GM23338 (cell line): ENCODE measurements at regions not wholly inside any gene's neighbourhood (a gene's known extent, or its start where the extent isn't known, plus 50 kb on each side); places are given as distances from the start of the nearest gene placed in this dataset.

Source experiments
- ATAC-seq: fragments of 200-7000 bp; cut with Tn5 transposase; 3 replicates; pipeline ENCODE4 v1.9.1; 2020
- DNase-seq: peaks from one replicate; pipeline ENCODE4 v3.0.0-alpha.2; 2015; ENCODE audit warnings: low spot score
- H2AFZ ChIP-seq: fragments of 200-600 bp; sonication (generic); 2 replicates; pipeline ENCODE4 v1.8.0; 2016; ENCODE audit warnings: antibody characterized with exemption, mild to moderate bottlenecking, moderate library complexity
- H3F3A ChIP-seq: fragments of 200-600 bp; sonication (generic); replicated peaks from 2 replicates; pipeline ENCODE4 v1.8.0; 2017; ENCODE audit warnings: antibody characterized with exemption, mixed run types, low read depth
- H3K27ac ChIP-seq: fragments of 200-600 bp; sonication (generic); 2 replicates; pipeline ENCODE4 v1.6.1; 2016; ENCODE audit warnings: low read depth
- H3K27me3 ChIP-seq: fragments of 200-600 bp; sonication (generic); 2 replicates; pipeline ENCODE4 v1.8.0; 2016; ENCODE audit warnings: mild to moderate bottlenecking, mixed run types, moderate library complexity; ENCODE audit not compliant: insufficient read depth
- H3K36me3 ChIP-seq: fragments of 200-600 bp; sonication (generic); 2 replicates; pipeline ENCODE4 v1.8.0; 2016; ENCODE audit warnings: mild to moderate bottlenecking; ENCODE audit not compliant: insufficient read depth
- H3K4me1 ChIP-seq: fragments of 200-600 bp; sonication (generic); 2 replicates; pipeline ENCODE4 v1.8.0; 2016; ENCODE audit warnings: mild to moderate bottlenecking, moderate library complexity; ENCODE audit not compliant: insufficient read depth
- H3K4me2 ChIP-seq: fragments of 200-600 bp; sonication (generic); 2 replicates; pipeline ENCODE4 v1.7.1; 2017; ENCODE audit warnings: mixed run types
- H3K4me3 ChIP-seq: fragments of 200-600 bp; sonication (generic); 2 replicates; pipeline ENCODE4 v1.6.1; 2016; ENCODE audit warnings: mixed run types
- H3K79me2 ChIP-seq: fragments of 200-600 bp; sonication (generic); replicated peaks from 2 replicates; pipeline ENCODE4 v1.8.0; 2017; ENCODE audit warnings: mild to moderate bottlenecking; ENCODE audit not compliant: insufficient read depth
- H3K9me2 ChIP-seq: fragments of 200-600 bp; sonication (generic); 2 replicates; pipeline ENCODE4 v1.8.0; 2017; ENCODE audit not compliant: insufficient read depth
- H4K20me1 ChIP-seq: fragments of 200-600 bp; sonication (generic); replicated peaks from 2 replicates; pipeline ENCODE4 v1.8.0; 2017; ENCODE audit warnings: mild to moderate bottlenecking; ENCODE audit not compliant: insufficient read depth
- H3K27ac Mint-ChIP-seq: 2 replicates; pipeline ENCODE4 v1.8.0; 2020; ENCODE audit warnings: inconsistent platforms, mild to moderate bottlenecking, moderate library complexity, mixed read lengths
- H3K27me3 Mint-ChIP-seq: 3 replicates; pipeline ENCODE4 v1.8.0; 2022; ENCODE audit warnings: low read depth, mild to moderate bottlenecking, moderate library complexity, mixed read lengths, inconsistent platforms; ENCODE audit not compliant: insufficient read depth, poor library complexity
- H3K36me3 Mint-ChIP-seq: 3 replicates; pipeline ENCODE4 v1.8.0; 2021; ENCODE audit warnings: low read depth, mild to moderate bottlenecking, inconsistent platforms, moderate library complexity, mixed read lengths
- H3K4me1 Mint-ChIP-seq: 3 replicates; pipeline ENCODE4 v1.8.0; 2020; ENCODE audit warnings: mild to moderate bottlenecking, inconsistent platforms, mixed read lengths
- H3K4me3 Mint-ChIP-seq: 3 replicates; pipeline ENCODE4 v1.8.0; 2021; ENCODE audit warnings: moderate library complexity, mild to moderate bottlenecking, inconsistent platforms, mixed read lengths
- H3K9me3 Mint-ChIP-seq: 3 replicates; pipeline ENCODE4 v1.8.0; 2020; ENCODE audit warnings: moderate library complexity, mild to moderate bottlenecking, inconsistent platforms, mixed read lengths
- EZH2 ChIP-seq: fragments of 200-600 bp; sonication (generic); IDR thresholded peaks from one replicate; pipeline ENCODE4 v1.8.0; 2017; ENCODE audit warnings: antibody characterized with exemption, mild to moderate bottlenecking, low read depth; ENCODE audit not compliant: unreplicated experiment
- JUNB ChIP-seq: IDR thresholded peaks from one replicate; pipeline ENCODE4 v1.6.1; 2016; ENCODE audit warnings: antibody characterized with exemption; ENCODE audit not compliant: unreplicated experiment
- REST ChIP-seq: IDR thresholded peaks from one replicate; pipeline ENCODE4 v1.6.1; 2018; ENCODE audit warnings: antibody characterized with exemption; ENCODE audit not compliant: unreplicated experiment
- STAT1 ChIP-seq: IDR thresholded peaks from one replicate; pipeline ENCODE4 v1.6.1; 2016; ENCODE audit warnings: antibody characterized with exemption; ENCODE audit not compliant: unreplicated experiment
- ZNF331 ChIP-seq: fragments of 250-450 bp; sonication (Bioruptor Pico); IDR thresholded peaks from 2 replicates; pipeline ENCODE4 v1.5.0; 2020; ENCODE audit warnings: low read depth, mild to moderate bottlenecking, moderate library complexity
- TF ChIP-seq, protein P1 (sequence below): fragments of 250-450 bp; sonication (Bioruptor Pico); IDR thresholded peaks from 2 replicates; pipeline ENCODE4 v1.5.0; 2020; ENCODE audit warnings: mild to moderate bottlenecking, moderate library complexity

- TF ChIP-seq, protein P1, sequence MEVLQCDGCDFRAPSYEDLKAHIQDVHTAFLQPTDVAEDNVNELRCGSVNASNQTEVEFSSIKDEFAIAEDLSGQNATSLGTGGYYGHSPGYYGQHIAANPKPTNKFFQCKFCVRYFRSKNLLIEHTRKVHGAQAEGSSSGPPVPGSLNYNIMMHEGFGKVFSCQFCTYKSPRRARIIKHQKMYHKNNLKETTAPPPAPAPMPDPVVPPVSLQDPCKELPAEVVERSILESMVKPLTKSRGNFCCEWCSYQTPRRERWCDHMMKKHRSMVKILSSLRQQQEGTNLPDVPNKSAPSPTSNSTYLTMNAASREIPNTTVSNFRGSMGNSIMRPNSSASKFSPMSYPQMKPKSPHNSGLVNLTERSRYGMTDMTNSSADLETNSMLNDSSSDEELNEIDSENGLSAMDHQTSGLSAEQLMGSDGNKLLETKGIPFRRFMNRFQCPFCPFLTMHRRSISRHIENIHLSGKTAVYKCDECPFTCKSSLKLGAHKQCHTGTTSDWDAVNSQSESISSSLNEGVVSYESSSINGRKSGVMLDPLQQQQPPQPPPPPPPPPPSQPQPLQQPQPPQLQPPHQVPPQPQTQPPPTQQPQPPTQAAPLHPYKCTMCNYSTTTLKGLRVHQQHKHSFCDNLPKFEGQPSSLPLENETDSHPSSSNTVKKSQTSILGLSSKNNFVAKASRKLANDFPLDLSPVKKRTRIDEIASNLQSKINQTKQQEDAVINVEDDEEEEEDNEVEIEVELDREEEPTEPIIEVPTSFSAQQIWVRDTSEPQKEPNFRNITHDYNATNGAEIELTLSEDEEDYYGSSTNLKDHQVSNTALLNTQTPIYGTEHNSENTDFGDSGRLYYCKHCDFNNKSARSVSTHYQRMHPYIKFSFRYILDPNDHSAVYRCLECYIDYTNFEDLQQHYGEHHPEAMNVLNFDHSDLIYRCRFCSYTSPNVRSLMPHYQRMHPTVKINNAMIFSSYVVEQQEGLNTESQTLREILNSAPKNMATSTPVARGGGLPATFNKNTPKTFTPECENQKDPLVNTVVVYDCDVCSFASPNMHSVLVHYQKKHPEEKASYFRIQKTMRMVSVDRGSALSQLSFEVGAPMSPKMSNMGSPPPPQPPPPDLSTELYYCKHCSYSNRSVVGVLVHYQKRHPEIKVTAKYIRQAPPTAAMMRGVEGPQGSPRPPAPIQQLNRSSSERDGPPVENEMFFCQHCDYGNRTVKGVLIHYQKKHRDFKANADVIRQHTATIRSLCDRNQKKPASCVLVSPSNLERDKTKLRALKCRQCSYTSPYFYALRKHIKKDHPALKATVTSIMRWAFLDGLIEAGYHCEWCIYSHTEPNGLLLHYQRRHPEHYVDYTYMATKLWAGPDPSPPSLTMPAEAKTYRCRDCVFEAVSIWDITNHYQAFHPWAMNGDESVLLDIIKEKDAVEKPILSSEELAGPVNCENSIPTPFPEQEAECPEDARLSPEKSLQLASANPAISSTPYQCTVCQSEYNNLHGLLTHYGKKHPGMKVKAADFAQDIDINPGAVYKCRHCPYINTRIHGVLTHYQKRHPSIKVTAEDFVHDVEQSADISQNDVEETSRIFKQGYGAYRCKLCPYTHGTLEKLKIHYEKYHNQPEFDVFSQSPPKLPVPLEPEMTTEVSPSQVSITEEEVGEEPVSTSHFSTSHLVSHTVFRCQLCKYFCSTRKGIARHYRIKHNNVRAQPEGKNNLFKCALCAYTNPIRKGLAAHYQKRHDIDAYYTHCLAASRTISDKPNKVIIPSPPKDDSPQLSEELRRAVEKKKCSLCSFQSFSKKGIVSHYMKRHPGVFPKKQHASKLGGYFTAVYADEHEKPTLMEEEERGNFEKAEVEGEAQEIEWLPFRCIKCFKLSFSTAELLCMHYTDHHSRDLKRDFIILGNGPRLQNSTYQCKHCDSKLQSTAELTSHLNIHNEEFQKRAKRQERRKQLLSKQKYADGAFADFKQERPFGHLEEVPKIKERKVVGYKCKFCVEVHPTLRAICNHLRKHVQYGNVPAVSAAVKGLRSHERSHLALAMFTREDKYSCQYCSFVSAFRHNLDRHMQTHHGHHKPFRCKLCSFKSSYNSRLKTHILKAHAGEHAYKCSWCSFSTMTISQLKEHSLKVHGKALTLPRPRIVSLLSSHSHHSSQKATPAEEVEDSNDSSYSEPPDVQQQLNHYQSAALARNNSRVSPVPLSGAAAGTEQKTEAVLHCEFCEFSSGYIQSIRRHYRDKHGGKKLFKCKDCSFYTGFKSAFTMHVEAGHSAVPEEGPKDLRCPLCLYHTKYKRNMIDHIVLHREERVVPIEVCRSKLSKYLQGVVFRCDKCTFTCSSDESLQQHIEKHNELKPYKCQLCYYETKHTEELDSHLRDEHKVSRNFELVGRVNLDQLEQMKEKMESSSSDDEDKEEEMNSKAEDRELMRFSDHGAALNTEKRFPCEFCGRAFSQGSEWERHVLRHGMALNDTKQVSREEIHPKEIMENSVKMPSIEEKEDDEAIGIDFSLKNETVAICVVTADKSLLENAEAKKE (CRISPR knock-in tag), result no peak
- TF ChIP-seq JUNB (no peak), REST (no peak), EZH2 (no peak), STAT1 (no peak)
These were observed 182.4 kb upstream of the ATP10B start (continued) for GRCh38 chr5:161034451-161034850.

- Mint-ChIP-seq H3K27me3 (no peaks in the 10 kb centered on the region), H3K36me3 (no peaks in the 10 kb centered on the region), H3K4me1 (no peaks in the 10 kb centered on the region), H3K9me3 (no peaks in the 10 kb centered on the region), H3K4me3 (no peak overlapping the region), H3K27ac (no peak overlapping the region)
- Histone ChIP-seq H3K9me2 (peaks cover 10% of the 10 kb centered on the region), H3K36me3 (no peaks in the 10 kb centered on the region), H3K27ac (no peak overlapping the region), H2AFZ (no peak overlapping the region), H3K4me2 (no peak overlapping the region), H3K4me3 (no peak overlapping the region), H3K27me3 (no peaks in the 10 kb centered on the region), H3K4me1 (no peaks in the 10 kb centered on the region), H3F3A (no peaks in the 10 kb centered on the region), H3K79me2 (no peaks in the 10 kb centered on the region), H4K20me1 (no peaks in the 10 kb centered on the region)
- DNase-seq (no peak), ATAC-seq (no peak)
- TF ChIP-seq STAT1 (no peak), ZNF331 (no peak), EZH2 (no peak)
- TF ChIP-seq, protein P1 (CRISPR knock-in tag), result no peak
These were observed 178.2 kb upstream of the ATP10B start for GRCh38 chr5:161030229-161030628.
